ENCODE measurements at regions not wholly inside any gene's neighbourhood (a gene's known extent, or its start where the extent isn't known, plus 50 kb on each side); places are given as distances from the start of the nearest gene placed in this dataset.
"Not testable (repeated sequence)": the region's sequence is repeated elsewhere in the genome, so short reads cannot be mapped to it uniquely, and the experiment has no call there.

DNA sequence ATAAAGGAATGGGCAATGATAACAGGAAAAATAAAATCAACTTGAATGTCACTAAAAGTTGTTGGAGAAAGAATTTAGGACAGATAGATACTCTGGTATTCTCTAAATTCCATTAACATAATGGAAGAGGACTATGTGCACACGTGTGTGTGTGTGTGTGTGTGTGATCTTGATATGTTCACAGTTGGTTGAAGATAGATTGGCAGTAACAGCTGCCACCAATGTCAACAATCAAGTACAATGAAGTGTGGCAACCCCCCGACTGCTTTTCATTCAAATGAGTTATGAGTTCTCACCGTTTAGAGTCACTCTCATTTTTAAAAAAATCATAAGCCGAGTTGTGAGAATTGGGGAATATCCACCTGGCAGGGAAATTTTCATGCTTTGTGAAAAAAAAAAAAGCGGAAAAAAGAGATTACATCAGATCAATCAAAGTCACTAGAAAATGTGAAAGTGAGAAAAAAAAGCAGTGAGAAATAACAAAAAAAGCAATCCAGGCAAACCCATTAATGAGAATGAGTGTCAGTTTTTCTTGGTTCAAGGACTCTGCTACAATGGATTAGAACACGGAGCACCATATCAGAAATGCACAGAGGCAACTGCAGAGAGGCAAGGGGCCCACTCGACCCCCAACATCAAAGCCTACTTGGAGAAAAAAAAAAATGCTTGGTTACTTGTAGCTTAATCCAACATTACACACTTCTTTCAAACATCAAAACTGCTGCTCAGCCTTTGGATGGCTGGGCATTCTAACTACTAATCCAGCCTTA lies 414.9 kb upstream of the PITX2 start:
- DNase-seq (no peak), ATAC-seq (no peak)

DNA sequence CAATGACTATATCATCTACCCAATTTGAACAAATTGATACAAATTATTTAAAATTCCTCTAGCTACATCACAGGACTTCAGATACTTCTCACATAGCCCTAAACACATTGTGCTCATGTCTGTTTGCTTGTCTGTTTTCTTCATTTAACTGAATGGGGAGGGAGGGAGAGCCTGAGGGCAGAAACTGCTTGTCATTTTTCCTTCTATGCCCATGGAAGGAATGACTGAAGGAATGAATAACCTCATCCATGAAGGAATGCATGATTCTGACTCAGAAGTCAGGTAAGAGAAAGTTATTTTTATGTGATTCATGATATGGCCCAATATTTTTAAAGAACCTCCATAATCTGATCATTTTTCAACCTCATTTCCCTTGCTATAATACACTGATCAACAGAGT lies 418.0 kb upstream of the PITX2 start:
- ATAC-seq, result no peak
- DNase-seq, result no peak

DNA sequence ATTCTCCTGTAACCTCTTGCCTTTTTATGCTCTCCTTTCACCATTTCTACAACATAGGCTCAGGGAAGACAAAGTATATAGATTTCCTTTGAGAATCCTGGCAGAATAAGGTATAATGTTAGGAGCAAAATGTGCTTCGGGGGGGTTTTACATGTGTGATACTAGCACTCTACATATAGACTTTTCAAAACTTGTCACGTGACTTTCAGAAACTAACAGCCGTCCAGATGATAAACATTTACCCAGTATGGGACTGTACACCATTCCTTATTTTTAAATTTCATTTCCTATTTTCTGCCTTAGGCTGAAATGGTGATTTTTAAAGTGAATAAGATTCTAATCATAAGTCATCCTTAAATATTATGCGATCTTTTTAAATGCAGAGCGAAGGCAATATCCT lies 420.4 kb upstream of the PITX2 start:
- DNase-seq, result no peak
- ATAC-seq, result no peak

DNA sequence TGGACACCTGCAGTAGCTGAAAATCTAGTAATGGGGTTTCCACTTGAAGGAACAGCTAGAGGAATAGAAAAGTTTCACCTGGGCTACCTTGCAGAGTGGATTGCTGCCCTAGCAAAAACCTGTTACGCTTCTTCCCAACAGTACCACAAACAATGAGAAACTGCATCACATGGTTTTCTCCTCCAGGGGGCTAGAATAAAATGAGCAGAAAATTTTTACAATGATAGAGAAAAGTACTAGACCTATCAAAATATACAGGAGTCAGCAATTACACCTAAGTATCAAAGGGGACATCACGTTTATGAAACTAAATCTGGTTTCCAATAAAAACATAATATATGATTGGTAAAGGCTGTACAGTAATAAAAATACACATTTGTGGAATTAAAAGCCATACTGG lies 423.1 kb upstream of the PITX2 start:
- ATAC-seq, result no peak
- DNase-seq, result no peak

DNA sequence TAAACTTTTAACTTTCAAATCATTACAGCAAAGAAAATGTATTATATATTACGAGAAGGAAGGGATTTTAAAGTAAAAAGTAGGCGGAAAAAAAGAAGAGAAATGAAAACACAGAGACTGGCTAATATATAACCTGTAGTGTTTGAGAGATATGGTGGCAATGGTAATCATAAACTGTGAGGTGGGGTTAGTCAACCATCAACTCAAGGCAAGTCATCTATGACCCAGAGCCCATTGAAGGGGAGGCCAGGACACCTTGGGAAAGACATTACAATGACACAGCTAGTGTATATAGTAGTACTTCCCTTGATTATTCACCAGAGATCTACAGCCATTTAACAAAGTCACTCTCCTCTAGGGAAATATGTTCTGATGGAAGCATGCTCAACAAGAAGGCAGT lies 423.9 kb upstream of the PITX2 start:
- DNase-seq (no peak), ATAC-seq (no peak)

DNA sequence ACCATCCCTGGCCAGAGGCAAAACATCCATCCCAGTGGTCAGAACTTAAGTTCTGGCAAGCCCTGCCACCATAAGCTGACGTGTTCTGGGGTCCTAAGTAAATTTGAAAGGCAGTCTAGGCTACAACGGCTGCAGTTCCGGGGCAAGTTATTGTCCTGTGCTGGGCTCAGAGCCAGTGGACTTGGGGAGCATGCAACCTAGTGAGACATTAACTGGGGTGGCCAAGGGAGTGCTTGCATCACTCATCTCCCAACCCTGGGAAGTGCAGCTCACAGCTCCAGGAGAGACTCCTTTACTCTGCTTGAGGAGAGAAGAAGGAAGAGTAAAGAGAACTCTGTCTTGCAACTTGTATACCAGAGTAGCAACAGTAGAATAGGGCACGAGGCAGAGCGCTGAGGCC lies 425.4 kb upstream of the PITX2 start:
- no peak for ATAC-seq
- no peak for DNase-seq

DNA sequence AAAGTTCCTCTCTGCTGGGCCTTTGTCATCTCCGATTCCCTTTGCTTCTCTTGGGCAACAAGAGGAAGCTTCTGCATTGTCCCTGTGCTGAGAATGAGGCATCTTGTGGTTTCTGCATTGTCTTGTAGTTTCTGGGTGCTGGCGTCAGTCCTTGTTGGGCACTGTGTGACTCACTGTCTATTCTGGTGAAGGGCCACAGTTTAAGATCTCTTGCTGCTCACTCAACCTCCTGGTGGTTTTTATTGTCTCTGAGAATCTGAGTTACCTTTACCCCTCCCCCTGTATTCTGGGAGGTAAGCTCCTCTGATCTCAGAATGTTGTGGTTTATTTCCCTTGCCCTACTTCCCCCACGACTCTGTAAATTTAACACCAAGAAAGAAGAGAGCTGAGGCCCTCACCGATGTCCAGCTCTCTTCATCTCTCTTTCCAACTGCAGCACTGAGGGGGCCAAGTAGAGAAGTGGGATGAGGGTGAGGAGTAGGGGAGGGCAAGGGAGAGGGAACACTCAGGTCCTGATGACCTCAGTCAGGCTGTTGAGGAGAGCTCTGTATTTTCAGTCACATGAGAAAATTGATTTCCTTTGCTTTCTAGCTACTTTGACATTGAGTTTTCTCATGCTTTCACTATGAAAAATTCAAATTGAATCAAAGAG lies 441.6 kb upstream of the PITX2 start:
- DNase-seq, result no peak
- no peak for ATAC-seq

DNA sequence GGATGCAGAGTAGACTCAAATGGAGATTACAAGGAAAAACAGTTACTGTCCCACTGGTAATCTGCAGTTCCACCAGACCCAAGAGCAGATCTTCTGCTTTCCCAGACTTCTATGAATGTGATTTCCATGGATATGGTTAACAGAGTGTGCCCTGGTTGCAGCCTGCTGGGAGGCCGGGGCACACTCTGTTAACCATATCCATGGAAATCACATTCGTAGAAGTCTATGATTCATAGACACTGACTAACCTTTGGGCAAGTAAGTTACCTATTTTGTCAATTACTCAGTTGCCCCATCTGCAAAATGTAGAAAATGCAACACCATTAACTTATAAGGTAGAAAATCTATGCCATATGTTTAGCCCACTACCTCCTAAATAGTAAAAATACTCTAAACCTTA lies 443.1 kb upstream of the PITX2 start:
- ATAC-seq (no peak), DNase-seq (no peak)

DNA sequence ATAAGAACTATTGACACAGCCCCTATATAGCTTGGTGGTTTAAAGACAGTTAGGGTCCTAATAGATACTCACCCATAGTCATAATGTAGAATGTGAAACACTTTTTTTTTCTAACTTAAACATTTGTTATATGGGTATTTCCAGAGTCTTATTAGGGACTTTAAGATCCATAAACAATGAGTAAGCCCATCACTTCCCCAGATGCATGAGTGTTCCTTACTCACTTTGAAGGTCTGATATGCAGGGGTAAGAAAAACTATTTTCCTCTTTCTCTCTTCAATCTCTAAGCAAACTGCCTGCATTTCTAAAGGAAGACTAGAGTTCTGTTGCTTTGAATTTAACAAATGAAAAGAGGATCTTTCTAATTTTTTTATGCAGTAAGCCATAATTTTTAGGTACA lies 443.6 kb upstream of the PITX2 start:
- DNase-seq, result no peak
- ATAC-seq, result no peak

DNA sequence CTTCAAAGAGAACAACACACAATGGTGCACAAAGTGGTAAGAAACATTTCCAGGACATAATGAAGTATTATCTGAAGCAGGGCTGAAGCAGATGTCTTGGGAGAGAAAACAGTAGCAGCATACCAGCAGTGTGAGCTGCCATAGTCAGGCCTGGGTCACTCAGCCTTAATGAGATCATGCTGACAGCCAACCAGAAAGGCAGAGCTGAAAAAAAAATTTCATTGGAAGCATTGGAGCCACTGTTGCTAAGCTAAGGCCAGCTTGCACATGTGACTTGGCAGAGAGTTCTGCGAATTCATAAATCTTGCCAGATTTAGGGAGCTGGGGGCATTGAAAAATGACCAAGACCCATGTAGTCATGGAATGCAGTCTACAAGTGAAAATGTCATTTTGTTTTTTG lies 444.0 kb upstream of the PITX2 start:
- ATAC-seq (no peak), DNase-seq (no peak)

DNA sequence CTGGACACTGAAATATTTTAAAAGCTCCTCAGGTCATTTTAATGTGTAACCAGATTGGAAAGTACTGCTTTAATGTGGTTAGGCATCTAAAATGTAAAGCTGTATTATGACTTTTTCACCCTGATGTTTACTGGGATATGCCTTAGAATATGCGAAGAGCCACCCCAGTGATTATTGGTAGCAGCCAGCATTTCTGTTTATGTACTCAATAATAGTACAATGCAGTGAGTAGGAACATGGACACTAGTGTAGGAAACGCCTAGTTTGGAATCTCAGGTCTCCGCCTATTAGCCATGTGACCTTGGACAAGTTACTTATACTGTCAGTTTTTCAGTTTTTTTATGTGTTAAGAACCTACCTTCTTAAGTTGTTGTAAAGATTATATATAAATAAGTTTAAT lies 446.0 kb upstream of the PITX2 start:
- DNase-seq (no peak), ATAC-seq (no peak)

DNA sequence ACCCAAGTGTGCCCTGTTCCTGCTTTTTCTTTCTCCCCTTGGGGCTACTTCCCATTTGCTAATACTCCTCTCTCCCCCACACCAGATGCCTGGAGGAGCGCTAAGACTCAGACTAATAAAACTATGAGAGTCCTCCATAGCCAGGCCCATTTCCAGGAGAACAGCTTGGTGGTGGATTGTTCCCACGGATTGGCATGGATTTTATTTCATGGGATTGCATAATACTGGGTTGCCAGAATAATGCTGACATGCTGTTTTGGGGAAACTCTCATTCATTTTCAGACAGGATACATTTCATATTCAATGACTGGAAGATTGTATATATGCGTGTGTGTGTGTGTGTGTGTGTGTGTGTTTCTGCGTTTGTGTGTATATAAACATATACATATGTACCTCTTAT lies 447.5 kb upstream of the PITX2 start:
- no peak for ATAC-seq

DNA sequence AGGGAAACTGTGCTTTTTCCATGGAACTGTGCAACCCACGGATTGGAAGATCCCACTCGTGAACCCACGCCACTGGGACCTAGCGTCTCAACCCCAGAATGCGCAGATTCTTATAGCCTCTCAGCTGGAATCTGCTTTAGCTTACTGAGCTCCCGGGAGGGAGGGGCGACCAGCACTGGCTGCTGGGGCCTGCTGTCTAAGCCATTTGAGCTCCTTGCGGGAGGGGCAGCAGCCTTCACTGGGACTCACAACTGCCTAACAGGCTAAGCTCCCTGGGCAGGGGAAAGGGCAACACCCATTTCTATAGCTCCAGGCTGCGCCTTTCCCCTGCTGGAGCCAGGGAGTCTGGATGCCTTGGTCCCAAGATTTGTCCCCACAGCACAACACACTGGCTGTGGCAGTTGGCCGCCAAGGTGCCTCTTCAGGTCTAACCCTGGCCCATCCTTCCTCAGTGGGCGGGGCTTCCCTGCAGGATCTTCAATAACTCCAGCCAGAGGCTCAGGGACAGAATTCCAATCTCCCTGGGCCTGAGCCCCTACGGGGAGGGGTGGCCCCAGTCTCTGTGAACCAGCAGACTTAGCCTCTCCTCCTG lies 451.7 kb upstream of the PITX2 start:
- ATAC-seq (no peak), DNase-seq (no peak)

More for the DNA sequence above, 447.5 kb upstream of the PITX2 start:
- no peak for DNase-seq

DNA sequence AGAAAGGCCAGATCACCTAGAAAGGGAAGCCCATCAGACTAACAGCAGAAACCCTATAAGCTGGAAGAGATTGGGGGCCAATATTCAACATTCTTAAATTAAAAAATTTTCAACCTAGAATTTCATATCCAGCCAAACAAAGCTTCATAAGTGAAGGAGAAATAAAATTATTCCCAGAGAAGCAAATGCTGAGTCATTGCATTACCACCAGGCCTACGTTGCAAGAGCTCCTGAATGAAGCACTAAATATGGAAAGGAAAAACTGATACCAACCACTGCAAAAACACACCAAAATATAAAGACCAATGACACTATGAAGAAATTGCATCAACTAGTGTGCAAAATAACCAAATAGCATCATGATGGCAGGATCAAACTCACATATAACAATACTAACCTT lies 453.4 kb upstream of the PITX2 start:
- not testable (repeated sequence) for ATAC-seq, DNase-seq

DNA sequence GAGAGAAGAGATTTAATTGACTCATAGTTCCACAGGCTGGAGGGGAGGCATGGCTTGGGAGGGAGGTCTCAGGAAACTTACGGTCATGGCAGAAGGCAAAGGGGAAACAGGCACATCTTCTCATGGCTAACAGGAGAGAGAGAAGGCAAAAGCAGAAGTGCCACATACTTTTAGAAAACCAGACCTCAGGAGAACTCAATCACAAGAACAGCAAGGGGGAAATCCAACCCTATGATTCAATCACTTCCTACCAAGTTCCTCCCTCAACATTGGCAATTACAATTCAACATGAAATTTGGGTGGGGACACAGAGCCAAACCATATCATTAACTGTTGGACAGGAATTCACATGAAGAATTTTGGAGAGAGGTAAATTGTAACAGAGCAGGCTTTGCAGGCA lies 485.3 kb upstream of the PITX2 start:
- no peak for DNase-seq
- ATAC-seq, result no peak

DNA sequence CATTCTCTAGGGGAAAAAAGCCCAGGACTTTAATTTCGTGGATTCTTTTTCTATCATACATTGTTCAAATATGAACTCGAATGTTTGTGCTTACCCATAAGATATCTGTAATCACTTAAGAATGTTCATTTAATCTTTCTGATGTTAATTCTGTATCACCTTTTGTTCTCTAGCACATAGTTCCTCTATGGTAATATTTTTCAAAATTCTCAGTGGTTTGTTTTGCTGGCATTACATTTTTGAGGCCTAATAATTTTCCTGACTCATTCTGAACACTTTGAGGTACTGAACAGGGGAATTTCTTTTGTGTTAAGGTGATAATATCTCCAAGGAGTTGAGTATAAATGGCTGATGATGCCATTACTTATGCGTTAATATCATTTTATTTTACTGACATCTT lies 490.7 kb upstream of the PITX2 start:
- no peak for ATAC-seq

DNA sequence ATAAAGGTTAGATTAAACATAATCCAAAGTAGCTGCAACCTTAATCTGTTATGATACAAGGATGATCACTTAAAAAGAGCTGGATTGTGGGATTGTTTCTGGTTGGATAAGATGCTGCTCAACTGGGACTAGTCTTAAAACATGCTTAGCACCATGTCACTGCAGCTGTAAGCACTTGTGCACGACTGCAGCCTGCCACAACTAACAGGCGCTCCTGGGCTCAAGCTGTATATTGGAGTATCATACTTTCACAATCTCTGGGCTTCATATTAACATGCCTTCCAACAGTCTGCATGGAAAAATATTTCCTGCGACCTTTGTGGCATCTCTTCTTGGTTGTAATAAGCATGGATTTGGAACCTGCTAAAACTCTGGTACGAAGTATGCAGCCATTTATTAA lies 493.0 kb upstream of the PITX2 start:
- ATAC-seq (no peak), DNase-seq (no peak)

More for the DNA sequence above, 490.7 kb upstream of the PITX2 start:
- no peak for DNase-seq

DNA sequence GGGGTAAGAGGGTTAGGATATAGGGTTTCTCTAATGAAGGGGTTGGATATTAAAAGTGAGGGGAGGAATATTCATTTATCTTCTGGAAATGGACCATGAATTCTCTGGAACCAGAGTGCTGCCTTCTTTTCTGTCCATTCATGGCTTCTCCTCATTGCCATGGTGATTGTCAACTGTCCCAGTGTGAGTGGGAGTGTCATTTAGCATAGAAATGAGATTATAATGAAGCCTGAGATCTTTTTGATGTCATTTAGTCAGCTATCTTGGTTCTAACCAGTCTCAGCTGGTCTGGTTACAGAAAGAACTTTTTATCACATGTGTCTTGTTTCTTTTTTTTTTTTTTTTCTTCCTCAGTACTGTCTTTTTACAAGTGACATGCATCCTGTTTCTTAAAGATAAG lies 497.3 kb upstream of the PITX2 start:
- ATAC-seq, result no peak
- no peak for DNase-seq

DNA sequence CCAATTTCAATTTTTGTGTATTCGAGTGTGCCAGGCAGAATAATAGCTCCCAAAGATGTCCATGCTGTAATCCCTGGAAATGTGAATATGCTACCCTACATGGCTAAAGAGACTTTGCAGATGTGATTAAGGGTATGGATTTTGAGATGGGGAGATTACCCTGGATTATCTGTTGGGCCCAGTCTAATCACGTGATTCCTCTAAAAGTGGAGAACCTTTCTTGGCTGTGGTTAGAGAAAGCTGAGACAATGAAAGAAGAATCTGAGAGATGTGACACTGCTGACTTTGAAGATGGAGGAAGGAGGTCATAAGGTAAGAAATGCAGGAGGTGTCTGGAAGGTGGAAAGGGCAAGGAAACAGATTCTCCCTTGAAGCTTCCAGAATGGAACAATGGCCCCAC lies 503.5 kb upstream of the PITX2 start:
- ATAC-seq (no peak), DNase-seq (no peak)

DNA sequence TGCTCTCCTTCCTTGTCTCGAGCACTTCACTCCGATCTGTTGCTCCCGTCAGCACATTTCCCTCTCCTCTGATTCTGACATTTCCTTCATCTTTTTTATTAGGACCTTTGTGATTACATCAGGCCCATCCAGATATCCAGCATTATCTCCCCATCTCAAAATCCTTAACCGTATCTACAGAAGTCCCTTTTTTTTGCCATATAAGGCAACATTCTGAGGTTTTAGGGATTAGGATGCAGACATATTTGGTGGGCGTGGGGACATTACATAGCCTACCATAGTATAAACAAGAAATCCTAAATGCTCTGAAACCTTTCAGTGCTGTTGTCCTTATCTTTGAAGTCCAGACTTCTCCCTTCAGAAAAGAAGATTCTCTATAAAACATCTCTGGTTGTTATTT lies 505.0 kb upstream of the PITX2 start:
- ATAC-seq, result no peak
- no peak for DNase-seq

DNA sequence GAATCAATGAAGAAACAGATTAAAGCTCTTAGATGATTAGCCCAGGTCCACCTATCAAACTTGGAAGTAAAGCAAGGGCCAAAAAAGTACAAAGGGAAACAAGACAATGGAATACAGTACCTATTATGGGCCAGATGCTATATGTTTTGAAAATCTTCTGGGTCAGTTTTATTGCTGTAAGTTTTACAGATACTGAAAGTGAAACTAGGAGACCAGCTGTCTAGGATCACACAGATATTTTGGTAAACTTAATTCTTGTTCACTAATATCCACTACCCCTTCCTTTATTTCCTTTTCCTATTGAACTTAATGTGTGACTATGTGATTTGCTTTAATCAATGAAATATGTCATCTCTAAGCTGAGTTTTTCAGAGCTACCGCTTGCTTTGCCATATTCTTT lies 505.4 kb upstream of the PITX2 start:
- ATAC-seq, result no peak
- DNase-seq, result no peak

DNA sequence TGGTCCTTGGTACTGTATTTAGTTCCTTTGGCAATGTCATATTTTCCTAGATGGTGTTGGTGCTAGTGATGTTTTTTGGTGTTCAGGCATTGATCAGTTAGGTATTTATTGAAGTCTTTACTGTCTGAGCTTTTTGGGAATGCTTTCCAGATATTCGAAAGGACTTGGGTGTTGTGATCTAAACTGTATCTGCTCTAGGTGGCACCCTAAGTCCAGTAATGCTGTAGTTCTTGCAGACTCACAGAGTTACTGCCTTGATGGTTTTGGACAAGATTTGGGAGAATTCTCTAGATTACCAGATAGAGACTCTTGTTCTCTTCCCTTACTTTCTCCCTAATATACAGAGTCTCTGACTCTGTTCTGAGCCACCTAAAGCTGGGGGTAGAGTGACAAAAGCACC lies 513.6 kb upstream of the PITX2 start:
- ATAC-seq (no peak), DNase-seq (no peak)

DNA sequence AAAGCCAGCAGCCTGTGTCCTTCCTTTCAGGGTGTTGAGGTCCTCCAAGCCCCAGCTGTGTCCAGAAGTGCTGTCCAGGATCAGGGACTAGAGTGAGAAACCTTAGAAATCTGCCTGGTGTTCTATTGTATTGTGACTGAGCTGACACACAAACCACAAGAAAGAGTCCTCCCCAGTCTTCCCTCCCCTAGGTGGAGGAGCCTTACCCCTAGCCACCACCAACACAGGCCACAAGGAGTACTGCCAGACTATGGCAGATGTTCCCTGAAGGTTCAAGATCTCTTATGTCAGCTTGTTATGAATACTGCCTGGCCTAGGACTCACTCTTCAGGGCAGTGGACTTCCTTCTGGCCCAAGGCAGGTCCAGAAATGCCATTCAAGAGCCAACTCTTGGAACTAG lies 514.1 kb upstream of the PITX2 start:
- ATAC-seq (no peak), DNase-seq (no peak)

DNA sequence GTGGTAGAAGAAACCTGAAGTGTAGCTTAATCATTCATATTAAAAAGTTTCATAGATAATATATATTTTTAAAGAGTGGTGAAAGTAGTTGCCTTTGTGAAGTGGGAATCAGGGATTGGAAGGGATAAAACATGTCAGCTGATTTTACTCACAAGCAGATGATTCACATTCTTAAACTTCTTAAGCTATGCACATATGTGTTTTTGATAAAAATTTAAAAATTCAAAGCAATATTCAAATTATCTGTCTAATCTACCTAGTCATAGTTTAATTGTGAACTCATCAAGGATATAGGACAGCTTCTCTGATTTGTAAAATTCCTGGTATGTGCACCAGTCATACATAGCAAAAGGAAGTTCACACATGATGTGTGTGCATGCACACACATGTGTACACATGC lies 520.6 kb upstream of the PITX2 start:
- ATAC-seq (no peak), DNase-seq (no peak)
